DMS 273 (cell line): ENCODE measurements at regions not wholly inside any gene's neighbourhood (a gene's known extent, or its start where the extent isn't known, plus 50 kb on each side); places are given as distances from the start of the nearest gene placed in this dataset.

Source experiments
- DNase-seq: peaks from one replicate; lab custom pipeline; 2025; ENCODE audit not compliant: unreplicated experiment; lab: John Stamatoyannopoulos, UW

GRCh38 chr6:12221856-12222255 lies 68.3 kb upstream of the EDN1 start:
- peak; percentile 4 for DNase-seq

DNA sequence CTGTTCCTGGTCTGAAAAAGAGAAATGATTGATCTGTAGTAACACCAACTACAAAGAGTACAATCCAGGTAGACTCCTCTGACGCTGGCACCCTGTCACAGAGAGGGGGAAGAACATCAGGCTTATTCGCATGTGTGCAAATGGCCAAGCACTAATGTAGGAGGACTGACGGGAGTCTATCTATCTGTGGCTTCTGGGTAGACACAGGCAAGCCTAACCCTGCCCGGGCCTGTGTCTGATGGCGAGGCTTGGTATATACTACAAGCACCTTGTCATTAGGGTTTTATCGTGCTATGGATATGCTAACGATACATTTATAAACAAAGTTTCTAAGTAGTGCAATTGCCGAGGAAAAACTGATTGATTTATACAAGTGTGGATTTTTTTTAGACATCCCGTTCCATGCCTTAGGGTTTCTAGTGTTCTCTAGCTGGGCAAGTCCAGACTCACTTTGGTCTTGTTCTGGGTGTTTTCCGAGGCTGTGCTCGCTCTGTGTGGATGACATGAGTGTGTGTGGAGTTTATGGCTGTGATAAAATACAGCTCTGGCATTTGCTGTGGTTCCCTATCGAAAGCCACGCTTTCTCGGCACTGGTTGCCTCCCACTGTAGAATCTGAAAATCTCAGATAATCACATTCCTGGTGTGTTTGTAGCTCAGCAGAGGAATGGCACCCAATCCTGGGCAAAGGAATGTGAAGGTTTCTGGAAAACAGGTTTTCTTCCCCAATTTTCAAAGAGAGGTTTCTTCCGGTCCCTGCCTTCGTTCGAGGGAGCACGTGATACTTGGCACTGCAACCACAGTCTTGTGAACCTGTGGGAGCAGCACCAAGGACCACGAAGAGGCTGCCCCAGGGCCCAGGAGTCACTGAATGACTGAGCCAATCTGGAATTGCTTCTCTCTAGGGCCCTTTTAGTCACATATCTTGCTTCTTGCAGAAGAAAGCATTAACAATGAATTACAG lies 67.5 kb upstream of the EDN1 start:
- DNase-seq: no peak

DNA sequence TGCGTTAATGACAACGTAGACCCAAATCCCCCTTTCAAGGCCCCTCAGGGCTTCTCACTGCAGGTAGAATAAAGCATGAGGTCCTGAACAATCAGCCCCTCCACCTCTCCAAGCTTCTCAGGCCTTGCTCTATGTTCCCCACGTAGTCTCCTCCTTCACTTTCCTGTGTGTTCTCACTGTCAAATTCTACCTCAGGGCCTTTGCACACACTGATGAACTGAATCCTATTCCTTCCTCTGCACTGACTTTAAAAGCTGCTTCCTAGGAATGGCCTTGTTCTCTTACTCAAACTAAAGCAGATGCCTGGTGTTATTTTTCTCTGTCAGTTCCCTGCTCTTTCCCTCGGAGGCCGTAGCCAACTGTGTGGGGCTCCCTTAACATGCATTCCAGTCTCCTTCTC lies 66.8 kb upstream of the EDN1 start:
- DNase-seq: no peak

GRCh38 chr6:12224251-12224650 lies 65.9 kb upstream of the EDN1 start:
- no peak for DNase-seq

- DNase-seq: no peak
Measured at GRCh38 chr6:12228447-12229146, 61.6 kb upstream of the EDN1 start.

GRCh38 chr6:12229332-12229731 lies 60.8 kb upstream of the EDN1 start:
- no peak for DNase-seq

DNA sequence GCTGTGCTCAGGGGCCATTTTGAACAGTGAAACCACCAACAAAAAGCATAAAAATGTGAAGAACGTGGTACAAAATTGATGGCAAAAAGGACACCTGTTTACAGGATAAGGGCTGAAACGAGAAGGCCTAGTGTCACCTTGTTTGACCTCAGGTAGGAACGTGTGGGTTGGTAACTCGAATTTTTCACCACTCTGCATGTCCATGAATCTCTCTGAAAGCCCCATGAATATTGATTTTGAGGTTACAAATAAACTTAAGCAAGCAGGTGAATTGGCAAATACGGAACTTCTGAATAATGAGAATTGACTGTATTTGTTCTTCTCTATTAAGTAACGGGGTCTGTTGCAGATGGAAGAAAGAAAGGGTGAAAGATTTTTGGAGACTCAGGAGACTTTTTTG lies 59.6 kb upstream of the EDN1 start:
- no peak for DNase-seq

DNA sequence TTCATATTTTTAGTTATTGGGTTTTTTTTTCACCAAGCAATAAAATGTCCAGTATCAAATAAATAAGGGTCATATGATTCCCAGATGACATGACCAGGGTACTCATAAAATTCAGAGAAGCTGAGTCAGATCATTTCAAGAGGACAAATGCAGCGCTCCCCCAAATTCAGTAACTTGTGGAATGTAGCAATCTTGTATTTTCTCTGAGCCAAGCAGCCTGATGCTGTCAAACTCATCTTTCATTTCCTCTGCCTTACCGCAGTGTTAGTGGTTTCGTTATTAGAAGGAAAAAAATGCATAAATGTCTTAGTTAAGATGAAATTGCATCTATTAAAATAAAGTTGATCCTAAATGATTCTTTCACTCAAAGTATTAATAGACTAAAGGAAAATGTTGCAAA lies 57.8 kb upstream of the EDN1 start:
- no peak for DNase-seq

DNA sequence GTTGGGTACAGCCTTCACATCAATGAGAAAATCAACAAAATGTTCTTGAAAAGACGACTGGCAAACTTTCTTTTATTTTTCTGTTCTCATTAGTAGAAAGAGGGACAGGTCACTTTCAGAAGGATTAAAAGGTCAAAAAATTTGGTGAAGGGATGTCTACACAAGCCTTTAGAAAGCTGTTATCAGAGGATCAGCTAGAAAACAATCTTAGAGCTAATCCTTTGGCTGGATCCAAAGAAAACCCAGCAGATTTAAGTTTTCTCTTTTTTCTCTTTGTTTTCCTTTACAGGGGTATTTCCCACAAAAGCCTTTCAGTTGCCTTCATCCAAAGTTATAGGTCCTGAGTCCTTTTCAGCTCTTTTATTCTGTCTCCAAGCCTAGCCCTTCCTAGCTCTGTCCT lies 57.3 kb upstream of the EDN1 start:
- DNase-seq: no peak

GRCh38 chr6:12233693-12234571 lies 56.2 kb upstream of the EDN1 start:
- DNase-seq: peak; percentile 70

DNA sequence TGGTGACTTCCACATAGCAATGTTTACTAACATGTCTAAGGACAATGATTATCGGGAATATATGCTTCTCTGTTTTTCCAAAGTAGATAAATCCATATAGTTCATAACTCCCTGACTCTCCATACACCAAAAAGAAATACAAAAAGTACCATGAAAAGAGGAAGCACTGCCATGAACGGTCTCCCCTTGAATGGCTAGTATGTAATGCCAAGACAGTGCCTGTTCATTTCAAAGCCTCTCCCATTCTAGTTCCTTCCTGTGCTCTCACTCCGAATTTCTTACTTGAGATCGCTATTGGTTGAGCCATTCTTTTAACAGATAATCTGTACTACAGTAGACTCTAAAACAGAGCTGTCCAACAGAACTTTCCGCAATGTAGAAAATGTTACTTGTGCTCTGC lies 54.8 kb upstream of the EDN1 start:
- no peak for DNase-seq

GRCh38 chr6:12238219-12238618 lies 51.9 kb upstream of the EDN1 start:
- DNase-seq: no peak
